HG02571 (cell line): ENCODE measurements at regions not wholly inside any gene's neighbourhood (a gene's known extent, or its start where the extent isn't known, plus 50 kb on each side); places are given as distances from the start of the nearest gene placed in this dataset.

Experiments
- ATAC-seq: cut with Tn5 transposase; IDR thresholded peaks from one replicate; pipeline ENCODE4 v1.9.1; 2021; ENCODE audit warnings: mild to moderate bottlenecking, moderate library complexity; ENCODE audit not compliant: unreplicated experiment

DNA sequence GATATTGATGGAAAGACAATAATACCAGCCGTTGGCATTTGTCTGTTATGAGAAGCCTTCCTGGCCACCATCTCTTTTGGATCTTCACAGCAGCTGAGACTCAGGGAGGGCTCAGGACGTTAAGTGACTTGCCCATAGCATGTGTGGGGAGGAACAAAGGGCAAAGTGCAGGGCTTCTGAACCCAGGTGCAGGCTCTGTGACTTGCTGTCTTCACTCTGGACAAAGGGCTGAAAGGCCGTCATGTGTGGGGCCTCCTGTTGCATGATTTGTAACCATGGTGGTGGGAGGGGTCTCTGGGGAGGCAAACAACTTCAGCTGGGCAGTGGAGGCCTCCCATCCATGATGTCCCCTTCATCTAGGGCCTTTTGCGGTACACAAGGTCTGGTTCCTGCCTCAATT, 65.5 kb upstream of the SIX2 start:
- no peak for ATAC-seq

DNA sequence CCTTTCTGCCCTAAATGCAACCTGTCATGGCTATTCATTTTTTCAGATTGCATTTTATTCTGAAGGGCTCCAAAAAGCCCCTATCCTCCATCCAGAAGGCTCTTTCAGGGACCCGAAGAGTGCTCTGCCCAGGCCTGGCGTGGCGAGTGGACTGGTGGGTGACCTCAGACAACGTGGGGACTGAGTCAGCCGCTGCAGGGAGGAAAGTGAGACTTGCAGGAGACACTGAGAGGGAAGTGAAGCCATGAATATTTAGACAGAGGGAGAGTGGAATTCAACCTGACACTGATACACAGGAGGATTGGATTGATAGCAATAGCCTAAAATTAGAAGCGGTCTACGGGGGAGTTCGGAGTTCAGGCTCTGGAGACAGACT, 63.6 kb upstream of the SIX2 start:
- ATAC-seq = no peak

DNA sequence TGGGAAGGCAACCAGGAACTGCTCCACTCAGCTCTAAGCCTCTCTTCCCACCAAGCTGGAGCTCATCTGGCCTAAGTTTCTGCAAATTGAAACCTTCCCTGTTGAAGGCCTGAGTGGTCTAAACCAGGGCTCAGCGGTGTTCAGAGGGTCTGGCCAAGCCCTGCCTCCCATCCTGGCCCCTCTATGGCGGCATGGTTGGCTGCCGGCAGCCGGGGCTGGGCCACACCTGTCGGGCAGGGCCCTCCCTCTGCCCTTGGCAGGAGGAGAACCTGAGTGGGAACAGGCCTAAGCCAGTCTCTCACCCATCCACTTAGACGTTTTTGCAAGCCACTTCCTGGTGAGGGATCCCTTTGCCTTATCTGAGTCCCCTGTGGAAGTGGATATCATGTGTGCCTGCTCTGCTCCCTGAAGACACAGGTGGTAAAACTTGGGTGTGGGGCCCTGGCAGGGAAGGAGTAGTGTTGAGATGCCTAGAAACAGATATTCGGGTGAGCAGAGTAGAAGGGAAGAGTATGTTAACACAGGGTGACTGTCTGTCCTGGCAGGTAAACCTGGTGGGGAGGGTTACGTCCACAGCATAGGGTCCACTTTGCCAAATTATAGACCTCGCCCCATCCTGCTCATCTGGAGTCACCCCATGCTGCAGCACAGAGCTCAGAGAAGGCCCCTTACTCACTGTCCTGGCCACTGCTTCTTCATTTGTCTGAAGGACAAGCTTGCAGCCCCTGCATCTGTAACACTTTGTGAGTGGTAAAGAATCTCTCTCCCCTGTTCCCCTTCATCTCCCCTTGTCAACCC, 63.0 kb upstream of the SIX2 start:
- no peak for ATAC-seq

DNA sequence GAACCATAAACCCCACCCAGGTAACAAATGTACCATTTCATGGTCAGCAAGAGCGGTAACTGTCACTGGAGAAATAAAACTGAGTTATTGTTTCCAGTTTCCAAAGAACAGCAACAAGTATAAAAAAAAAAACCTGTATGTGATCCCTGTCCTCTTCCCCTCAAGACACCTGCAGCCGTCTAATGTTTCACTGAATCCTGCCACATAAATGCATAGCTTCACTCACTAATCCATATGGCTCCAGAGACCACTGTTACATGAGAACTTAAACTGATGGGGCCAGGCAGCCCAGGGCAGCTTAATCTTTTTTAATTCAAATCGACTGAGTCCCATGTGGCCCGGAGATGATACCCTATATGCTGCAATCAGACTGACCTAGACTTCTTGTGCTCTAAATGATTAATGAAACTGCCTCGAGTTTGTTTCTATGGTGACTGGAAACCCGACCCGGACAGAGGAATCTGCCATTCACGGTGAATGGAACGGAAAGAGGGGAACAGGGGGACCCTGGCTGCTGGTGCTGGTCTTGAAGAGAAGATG, 60.9 kb upstream of the SIX2 start:
- ATAC-seq = no peak

DNA sequence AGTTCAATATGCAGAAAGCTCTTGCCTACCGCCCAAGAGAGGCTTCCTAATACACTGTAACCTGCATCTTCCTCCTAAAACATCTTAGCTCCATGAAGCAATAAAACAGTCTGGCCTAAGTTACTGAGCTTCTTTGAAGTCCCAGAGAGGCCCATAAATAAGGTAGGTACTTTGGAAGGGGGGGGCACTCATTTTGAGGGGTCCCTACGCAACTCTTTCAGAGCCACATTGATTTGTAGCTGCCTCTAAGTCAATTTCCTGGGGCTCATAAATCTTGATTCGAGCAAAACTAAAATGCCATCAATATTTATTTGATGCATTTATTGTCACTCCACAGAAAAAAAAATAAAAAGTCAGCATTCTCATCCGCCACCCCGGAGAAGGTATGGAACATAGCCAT, 60.4 kb upstream of the SIX2 start:
- no peak for ATAC-seq

DNA sequence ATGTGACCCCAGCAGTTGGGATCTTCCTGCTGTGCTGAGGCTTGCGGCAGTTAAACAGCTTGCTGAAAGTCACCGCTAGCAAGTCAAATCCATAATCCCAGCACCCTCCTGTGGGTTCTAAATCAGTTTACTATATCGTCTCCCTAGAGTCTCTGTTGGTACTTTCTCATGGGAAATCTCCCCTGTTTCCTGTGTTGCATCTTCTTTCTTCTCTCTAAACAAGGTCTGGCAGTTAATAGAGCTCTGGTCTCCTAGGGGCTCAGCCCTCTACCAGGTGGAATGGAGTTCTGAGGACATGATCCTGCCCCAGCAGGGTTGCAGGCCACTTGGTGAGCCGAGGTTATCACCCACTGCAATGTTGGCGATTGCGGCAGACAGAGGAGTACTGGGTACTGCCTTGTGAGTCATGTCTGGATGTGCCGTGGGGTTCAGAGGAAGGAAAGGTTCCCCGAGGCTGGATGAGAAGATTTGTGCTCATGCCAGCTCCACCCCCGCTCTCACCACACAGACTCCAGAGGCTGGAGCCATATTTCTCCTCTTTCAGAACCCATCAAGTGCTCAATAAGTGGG, 59.4 kb upstream of the SIX2 start:
- no peak for ATAC-seq

DNA sequence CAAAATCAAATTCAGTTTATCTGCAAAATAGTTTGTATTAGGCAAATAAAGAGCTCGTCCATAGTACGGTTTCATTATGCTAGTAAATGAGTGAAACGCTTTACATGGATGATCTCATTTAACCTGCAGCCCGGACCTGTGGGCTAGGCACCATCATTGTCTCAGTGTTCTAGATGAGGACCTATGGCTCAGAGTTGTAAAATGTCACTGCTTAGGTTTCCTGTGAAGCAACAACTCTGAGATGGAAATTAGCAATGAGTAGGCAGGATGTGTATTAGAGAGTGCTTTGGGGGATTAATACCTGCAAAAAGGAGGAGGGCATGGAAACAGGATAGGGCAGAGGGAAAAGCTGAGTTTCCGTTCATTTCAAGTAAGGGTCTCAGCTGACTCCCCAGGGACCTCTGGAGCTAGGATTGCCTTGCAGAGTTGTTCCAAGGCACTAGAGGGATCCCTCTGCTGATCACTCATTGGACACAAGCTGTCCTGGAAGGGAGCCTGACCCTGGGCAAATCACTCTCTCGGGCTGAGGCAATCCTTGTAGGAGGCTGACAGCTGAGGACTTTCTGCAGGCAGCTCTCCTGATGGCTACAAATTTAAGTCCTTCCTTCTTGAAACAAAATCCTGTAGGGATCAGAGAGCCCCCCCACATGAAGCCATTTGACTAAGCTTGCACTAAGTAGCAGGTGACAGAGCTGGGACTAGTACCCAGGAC, 58.8 kb upstream of the SIX2 start:
- ATAC-seq = no peak
